ENCODE measurements at regions not wholly inside any gene's neighbourhood (a gene's known extent, or its start where the extent isn't known, plus 50 kb on each side); places are given as distances from the start of the nearest gene placed in this dataset.

DNA sequence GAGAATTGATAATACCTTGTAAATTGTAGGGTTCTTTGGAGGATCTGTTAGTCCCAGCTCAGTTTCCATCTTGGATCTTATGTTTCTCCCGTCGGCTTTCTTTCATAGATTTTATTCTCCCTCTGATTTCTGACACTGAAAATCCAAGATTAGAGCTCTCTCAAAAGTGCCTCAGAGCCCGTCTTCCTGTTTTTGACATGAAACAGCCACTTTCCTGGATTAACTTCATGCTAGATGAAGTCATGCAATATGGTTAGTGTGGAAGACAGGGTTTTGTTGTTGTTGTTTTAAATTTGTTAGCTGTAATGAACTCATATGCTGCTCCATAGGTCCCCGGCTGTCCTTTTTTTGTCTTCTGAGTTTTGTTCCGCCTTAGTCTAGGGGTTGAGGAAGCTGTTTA lies 51.6 kb upstream of the ZFR start:
- TF ChIP-seq, protein P1, sequence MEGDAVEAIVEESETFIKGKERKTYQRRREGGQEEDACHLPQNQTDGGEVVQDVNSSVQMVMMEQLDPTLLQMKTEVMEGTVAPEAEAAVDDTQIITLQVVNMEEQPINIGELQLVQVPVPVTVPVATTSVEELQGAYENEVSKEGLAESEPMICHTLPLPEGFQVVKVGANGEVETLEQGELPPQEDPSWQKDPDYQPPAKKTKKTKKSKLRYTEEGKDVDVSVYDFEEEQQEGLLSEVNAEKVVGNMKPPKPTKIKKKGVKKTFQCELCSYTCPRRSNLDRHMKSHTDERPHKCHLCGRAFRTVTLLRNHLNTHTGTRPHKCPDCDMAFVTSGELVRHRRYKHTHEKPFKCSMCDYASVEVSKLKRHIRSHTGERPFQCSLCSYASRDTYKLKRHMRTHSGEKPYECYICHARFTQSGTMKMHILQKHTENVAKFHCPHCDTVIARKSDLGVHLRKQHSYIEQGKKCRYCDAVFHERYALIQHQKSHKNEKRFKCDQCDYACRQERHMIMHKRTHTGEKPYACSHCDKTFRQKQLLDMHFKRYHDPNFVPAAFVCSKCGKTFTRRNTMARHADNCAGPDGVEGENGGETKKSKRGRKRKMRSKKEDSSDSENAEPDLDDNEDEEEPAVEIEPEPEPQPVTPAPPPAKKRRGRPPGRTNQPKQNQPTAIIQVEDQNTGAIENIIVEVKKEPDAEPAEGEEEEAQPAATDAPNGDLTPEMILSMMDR (IDR thresholded peaks at IDR 0.05), result no peak
- TF ChIP-seq POLR2AphosphoS5 (IDR thresholded peaks at IDR 0.05), result no peak
